ENCODE measurements at regions not wholly inside any gene's neighbourhood (a gene's known extent, or its start where the extent isn't known, plus 50 kb on each side); places are given as distances from the start of the nearest gene placed in this dataset.

DNA sequence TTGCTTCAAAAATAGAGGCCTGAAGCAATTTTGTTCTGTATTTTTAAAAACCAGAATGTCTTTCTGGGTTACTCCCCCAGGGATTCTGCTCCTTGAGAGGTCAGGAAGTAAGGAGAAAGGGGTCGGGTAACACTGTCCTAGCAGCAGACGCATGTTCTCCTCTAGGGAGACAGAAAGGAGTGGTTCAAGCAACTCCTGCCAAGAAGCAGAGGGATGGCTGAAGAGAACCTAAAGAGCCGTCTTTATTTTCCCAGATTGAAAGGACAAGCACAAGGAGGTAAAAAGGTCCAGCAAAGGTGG, 58.0 kb upstream of the SLC4A11 start:
- Histone ChIP-seq H3K27ac (ENCODE audit: low read depth in 1 of 2, low read length in 2 of 2) (no peak overlapping the region), H3K4me1 (ENCODE audit: insufficient read depth, low read length) (no peaks in the 10 kb centered on the region), H3K27me3 (ENCODE audit: control insufficient read depth in 1 of 2, insufficient read depth in 2 of 2, low read length in 2 of 2) (no peaks in the 10 kb centered on the region), H3K4me3 (ENCODE audit: low read length) (no peak overlapping the region), H3K36me3 (ENCODE audit: insufficient read depth, low read length) (peaks cover 3% of the 10 kb centered on the region), H3K9me3 (ENCODE audit: control insufficient read depth in 1 of 2, insufficient read depth in 1 of 2, low read length in 2 of 2) (no peaks in the 10 kb centered on the region)
- POLR2A ChIA-PET = no interaction called here
- Mint-ChIP-seq H3K4me3 (no peak overlapping the region), H3K27me3 (no peaks in the 10 kb centered on the region), H3K9me3 (no peaks in the 10 kb centered on the region), H3K4me1 (ENCODE audit: low read depth) (no peaks in the 10 kb centered on the region), H3K27ac (no peak overlapping the region), H3K36me3 (ENCODE audit: low read depth) (peaks cover 31% of the 10 kb centered on the region)
- no peak for DNase-seq
- TF ChIP-seq, protein P1, sequence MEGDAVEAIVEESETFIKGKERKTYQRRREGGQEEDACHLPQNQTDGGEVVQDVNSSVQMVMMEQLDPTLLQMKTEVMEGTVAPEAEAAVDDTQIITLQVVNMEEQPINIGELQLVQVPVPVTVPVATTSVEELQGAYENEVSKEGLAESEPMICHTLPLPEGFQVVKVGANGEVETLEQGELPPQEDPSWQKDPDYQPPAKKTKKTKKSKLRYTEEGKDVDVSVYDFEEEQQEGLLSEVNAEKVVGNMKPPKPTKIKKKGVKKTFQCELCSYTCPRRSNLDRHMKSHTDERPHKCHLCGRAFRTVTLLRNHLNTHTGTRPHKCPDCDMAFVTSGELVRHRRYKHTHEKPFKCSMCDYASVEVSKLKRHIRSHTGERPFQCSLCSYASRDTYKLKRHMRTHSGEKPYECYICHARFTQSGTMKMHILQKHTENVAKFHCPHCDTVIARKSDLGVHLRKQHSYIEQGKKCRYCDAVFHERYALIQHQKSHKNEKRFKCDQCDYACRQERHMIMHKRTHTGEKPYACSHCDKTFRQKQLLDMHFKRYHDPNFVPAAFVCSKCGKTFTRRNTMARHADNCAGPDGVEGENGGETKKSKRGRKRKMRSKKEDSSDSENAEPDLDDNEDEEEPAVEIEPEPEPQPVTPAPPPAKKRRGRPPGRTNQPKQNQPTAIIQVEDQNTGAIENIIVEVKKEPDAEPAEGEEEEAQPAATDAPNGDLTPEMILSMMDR (IDR thresholded peaks at IDR 0.05) = no peak
- intact Hi-C loops (cut with DNase I, micrococcal nuclease) = no loop called here
- CTCF ChIA-PET = no interaction called here
- ATAC-seq (ENCODE audit: poor library complexity) = no peak

DNA sequence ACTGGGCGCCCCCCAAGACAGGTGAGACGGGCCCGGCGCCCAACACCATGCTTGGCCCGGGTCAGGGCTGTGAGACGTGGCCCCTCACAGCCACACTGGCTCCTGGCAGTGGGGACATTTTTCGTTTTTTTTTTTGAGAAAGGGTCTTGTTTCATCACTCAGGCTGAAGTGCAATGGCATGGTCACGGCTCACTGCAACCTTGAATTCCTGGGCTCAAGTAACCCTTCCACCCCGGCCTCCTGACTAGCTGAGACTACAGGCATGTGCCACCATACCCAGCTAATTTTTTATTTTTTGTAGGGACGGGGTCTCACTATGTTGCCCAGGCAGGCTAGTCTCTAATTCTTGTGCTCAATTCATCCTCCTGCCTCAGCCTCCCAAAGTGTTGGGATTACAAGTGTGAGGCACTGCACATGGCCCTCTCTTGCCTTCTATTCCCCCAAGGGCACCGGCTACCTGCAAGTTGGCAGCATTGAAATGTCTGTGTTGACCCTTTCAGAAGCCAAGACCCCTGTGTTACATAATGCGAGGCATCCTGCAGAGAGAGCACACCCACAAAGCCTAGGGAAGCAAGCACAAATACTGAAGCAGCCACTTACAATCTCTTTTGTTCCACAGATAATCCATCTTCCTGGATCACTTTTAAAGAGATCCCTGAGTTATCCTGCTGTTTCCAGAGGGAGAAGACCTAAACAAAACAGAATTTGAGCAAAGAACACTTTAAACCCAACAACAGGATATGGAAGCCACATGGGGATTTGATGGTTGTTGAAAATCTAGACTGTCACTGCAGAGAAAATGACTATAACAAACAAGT, 57.5 kb upstream of the SLC4A11 start:
- CTCF ChIA-PET = no interaction called here
- Histone ChIP-seq H3K4me3 (ENCODE audit: low read length) (no peak overlapping the region), H3K9me3 (ENCODE audit: control insufficient read depth in 1 of 2, insufficient read depth in 1 of 2, low read length in 2 of 2) (no peaks in the 10 kb centered on the region), H3K4me1 (ENCODE audit: insufficient read depth, low read length) (no peaks in the 10 kb centered on the region), H3K36me3 (ENCODE audit: insufficient read depth, low read length) (peaks cover 3% of the 10 kb centered on the region), H3K27ac (ENCODE audit: low read depth in 1 of 2, low read length in 2 of 2) (no peak overlapping the region), H3K27me3 (ENCODE audit: control insufficient read depth in 1 of 2, insufficient read depth in 2 of 2, low read length in 2 of 2) (no peaks in the 10 kb centered on the region)
- Mint-ChIP-seq H3K9me3 (no peaks in the 10 kb centered on the region), H3K27me3 (no peaks in the 10 kb centered on the region), H3K36me3 (ENCODE audit: low read depth) (peaks cover 36% of the 10 kb centered on the region), H3K27ac (no peak overlapping the region), H3K4me1 (ENCODE audit: low read depth) (no peaks in the 10 kb centered on the region), H3K4me3 (no peak overlapping the region)
- POLR2A ChIA-PET = no interaction called here
- DNase-seq = no peak
- ATAC-seq (ENCODE audit: poor library complexity) = no peak
- TF ChIP-seq, protein P1 (IDR thresholded peaks at IDR 0.05) = no peak
- intact Hi-C loops (cut with DNase I, micrococcal nuclease) = no loop called here

All from CD4-positive, alpha-beta T cell (primary cell).